ENCODE measurements at regions not wholly inside any gene's neighbourhood (a gene's known extent, or its start where the extent isn't known, plus 50 kb on each side); places are given as distances from the start of the nearest gene placed in this dataset.

DNA sequence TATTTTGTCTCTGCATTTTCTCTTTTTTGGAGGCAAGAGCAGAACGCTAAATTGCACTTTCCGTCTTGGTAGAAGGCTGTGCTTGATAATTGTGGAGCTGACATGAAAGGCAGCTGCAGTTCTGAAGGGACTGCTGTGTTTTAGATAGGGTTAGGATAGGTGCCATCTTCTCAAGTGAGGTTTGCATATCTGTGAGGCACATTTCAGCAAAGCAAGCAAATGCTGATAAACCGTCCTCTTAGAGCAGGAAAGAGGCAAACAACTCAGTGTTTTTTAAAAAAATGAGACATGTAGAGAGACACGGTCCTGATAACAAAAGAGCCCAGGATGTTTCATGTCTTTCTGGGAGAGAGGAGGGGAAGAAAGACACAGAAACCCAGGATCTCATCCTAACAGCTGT, 217.7 kb downstream of the SOCS6 start:
- DNase-seq (ENCODE audit: low read depth) = no peak

DNA sequence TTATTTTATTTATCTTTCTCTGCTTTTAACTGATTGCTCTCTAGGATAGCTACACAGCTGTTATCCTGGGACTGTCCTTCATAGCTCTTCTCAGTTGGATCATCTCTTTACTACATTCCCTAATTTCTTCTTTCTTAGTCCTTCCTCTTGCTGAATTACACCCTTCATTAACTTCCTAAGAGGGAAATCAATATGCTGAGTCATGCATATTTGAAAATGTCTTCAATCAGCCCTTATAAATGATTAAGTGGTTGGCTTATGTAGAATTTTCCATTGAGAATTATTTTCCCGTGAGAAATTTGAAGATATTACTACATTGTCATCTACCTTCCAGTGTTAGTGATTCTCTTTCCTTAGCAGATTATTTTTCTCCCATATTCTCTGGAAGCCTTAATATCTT, 214.2 kb downstream of the SOCS6 start:
- no peak for DNase-seq (ENCODE audit: low read depth)

DNA sequence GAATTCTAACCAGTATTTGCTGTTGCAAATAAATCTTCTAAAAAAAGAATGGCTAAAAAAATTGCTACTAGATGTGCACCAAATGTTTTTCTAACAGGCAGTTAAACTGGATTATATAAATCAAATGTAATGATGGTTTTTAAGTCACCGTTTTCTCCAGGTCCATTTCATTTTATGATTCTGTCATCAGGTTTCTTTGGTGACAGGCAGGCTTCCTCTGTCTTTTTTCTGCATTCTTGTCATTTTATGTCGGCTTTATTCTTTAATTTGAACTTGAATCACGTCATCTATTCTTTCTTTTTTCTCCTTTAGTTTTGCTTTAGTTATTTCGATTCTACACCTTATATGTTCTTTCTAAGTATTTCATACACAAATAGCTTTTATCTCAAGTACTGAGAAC, 212.5 kb downstream of the SOCS6 start:
- no peak for DNase-seq (ENCODE audit: low read depth)

DNA sequence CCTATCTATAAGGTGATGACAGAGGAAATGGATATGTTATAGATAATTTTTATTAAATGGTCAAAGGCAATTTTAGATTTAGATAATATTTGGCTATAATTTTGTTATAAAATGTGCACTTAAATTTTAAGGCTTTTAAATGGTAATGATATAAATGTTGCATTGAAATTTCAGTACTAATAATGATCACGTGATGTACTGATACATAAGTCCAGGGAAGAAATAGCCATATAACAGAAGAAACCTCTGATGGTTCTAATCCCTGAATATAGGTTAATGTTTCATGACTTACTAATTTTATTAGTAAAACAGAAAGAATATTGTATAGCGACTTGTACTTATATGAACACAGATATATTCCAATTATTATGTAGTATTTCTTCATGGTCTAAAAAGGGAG, 211.9 kb downstream of the SOCS6 start:
- DNase-seq (ENCODE audit: low read depth) = no peak

DNA sequence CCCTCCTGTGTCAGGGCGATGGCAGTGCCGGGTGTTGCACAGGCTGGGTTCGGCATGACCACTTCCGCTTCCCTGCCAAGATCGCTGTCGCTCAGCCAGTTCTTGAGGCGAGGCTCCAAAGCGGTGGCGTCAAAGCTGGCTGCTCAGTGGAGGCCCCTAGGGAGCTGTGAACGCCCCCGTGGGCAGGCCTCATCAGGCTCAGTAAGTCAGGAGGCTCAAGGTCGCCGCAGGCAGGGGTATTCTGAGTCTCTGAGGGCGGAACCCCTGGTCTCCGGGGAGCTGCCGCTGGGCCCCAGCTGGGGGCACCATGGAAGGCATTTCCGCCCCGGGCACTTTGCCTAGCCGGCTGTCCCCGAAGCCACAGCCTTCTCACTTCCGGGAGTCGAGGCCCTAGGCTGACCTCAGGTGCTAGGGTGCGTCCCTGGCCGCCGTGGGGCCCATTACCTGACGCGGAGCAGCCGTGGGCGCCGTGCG, 210.4 kb downstream of the SOCS6 start:
- no peak for DNase-seq (ENCODE audit: low read depth)

DNA sequence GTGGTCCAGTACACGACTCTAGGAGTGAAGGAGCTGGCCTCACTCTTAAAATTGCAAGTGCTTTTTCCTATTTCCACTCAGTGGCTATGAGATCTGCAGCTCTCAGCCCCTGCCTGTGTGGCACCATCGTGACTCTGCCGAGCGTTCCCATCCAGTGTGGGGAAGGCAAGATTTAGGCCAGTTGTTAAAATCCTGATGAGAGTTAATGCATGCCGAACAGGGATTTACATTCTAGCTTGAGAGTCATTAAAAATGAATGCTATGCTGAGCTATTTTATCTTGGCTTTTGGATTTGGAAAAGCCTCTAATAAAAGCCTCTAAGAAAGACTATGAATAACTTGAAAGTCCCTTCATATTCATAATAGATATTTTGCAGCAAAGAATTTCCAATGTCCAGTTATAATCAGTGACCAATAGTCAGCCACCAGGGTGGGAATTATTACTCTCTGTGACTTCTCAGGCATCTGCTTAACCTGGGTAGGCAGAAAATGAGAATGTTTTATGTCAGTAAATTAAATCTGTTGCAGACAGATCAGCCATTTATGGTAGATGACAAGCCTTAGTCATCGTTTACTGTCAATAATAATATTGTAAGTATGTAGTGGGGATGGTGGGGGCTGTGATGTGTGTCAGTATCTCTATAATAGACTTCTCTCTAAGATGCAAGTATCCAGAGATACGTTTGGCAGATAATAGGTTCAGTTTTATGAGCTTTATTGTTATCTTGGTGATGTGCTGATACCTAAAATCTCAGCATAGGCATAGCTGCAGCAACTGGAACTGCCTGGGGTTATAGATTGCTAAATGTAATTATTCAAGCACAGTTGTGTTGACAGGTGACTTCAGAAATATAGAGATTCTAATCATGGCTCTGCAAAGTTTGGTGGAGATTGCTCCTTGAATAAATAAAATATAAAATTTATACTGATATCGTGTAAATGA, 207.8 kb downstream of the SOCS6 start:
- no peak for DNase-seq (ENCODE audit: low read depth)

DNA sequence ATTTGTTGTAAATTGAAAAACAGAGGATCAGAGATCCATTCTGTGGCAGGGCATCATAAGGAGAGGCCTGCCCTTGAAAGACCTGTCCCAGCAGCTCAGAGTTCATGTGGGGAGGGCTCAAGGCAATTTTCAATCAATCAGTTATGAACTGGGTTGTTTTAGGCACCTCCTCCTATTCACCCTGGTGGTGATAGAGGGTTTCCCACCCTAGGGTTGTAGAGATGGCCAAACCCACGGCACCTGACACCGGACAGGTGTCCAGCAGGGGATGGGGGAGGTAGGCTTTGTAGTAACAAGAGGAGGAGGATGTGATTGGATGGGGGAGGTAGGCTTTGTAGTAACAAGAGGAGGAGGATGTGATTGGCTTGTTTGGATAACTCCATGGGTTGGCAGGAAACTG, 205.7 kb downstream of the SOCS6 start:
- no peak for DNase-seq (ENCODE audit: low read depth)

DNA sequence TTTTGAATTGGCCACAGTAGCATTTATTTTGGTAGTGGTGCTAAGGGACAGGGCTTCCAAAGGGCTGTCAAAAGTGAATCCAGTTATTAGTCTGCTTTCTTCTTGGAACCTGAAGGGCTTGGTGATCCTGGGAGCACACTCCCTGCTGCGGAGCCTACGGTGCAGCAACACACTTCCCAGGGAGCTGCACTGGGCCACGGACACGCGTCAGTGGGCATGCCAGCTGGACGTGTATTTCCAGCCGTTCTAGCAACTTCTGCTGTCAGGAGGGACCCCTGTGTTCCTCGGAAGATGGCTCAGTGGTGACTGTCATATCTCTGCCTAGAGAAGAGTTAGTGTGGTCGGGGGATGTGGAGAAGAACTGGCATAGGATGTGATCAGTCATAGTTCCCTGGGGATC, 204.6 kb downstream of the SOCS6 start:
- DNase-seq (ENCODE audit: low read depth) = no peak

DNA sequence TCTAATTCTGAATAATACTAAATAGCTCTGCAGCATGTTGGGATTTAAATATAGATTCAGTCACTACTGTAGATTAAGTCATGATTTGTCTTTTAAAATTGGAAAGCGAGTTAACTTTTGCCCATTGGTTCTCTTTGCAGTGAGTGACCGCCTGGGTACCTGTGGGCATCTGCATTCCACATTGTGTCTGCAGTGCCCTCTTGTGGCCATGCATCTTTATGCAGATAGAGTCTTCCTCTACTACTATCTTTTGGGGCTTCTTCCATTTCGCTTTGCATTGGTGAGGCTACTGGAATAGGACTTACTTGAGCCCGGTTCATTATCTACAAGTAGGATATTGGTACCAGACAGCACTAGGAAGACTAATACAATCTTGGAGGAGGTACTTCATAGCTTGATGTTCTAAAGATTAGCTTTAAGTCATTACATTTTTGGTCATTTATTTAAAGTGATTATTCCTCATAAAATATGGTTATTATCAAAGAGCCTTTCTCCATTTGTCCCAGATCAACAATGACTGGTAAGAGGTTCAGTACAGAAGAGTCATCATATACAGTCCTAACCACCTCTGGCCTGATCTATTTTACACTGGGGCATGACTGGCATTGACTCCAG, 203.0 kb downstream of the SOCS6 start:
- peak; percentile 11 for DNase-seq (ENCODE audit: low read depth)

DNA sequence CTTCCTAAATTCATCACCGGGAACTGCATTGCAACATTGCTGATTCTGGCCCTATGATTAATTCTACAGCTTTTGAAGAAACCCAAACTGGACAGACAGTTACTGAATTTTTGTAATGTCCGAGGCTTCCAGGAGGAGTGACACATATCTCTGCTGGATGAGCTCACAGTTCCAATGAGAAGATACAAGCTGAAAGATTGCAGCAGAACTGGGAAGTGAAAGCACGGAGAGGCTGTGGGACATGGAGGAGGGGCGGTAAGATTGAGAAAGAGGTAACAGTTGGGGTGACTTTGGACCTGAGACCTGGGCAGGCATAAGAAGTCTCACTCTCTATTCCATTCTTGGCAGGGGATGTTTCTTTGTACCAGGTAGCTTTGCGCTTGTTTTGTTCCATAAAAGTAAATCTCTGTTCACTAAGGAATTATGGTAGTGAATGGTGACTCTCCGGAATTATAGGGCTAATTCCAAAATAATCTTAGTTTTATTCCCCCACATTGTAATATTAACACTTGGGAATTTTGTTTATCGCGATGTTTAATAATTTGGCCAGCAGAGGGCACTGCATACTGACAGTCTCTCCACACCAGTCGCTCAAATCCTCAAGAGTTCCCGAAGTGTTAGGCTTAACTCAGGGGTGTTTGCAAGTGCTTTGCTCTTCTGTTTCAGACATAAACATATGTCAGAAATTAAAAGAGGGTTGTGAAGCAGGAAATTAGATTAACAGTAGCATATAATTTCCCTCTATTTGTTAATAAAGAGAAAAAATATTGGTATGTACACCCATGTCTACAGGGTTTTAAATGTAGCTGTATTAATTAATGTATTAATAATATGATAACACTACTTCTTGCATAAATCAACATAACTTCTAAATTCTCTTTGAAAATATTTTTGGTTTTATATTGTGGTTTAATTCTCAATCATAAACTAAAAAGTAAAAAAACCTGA, 201.4 kb downstream of the SOCS6 start:
- peak; percentile 38 for DNase-seq (ENCODE audit: low read depth)

DNA sequence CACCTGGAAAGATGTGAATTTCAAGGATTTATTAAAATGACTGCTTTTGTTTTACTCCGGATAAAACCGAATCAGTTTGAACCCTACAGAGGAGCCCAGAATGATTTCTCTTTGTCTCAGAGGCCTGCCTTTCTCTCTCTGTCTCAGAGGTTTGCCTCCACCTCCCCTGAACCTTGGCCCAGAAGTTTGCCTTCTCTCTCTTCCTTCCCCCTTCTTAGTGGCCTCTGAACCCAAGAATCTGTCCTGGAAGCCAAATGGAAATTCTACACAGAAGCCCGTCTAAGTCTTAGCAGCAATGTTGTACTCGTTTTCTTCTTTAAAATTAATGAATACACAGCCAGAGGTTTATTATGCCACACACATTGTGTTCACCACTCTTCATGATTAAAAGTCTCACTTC, 200.7 kb downstream of the SOCS6 start:
- DNase-seq (ENCODE audit: low read depth) = no peak

DNA sequence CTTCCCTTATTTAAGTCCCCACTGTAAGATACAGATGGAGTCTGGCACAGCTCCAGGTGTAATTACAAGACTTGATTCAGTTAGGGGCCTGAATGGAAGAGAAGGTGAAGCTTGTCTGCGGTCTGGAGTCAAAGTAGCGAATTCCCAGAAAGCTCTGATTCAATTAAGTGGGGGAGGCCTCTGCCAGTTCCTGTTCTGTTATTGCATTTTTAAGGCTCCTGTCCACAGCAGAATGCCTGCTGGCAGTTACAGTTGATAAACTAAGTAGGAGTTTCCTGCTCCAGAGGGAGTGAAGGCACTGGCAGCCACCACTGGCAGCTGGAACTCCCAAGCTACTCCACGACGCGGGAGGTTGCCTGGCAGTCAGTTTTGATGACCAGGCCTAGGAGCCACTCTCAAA, 181.1 kb downstream of the SOCS6 start:
- no peak for DNase-seq (ENCODE audit: low read depth)

DNA sequence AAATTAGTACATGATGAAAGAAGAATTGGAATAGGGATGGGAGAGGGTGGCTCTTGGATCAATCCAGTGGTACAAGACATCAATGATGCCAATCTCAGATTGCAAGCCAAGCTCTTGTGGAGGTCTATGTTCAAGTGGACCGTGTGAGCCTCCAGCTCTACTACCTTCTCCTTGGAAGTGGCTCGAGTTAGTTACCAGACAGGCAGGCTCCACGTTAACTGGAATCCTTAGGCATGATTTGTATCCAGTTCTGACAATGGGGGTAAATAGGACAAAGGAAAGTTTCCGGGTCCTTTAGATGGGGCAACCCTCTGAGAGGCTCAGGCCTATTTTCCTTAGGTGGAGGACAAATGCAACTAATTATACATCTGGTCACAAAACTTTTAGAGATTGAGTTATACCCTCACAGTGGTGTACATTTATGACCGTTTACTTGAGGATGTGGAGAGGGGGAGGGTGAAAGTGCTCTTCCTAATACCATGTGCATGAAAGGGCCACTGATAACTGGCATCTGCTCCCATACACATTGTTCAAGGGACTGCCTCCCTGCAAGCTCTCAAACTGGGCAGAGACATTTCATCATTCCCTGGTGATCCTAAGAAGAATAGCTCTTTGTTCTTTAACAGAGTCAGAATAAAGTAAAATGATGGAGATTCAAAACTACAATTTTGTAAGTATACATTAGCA, 180.2 kb downstream of the SOCS6 start:
- DNase-seq (ENCODE audit: low read depth) = no peak

DNA sequence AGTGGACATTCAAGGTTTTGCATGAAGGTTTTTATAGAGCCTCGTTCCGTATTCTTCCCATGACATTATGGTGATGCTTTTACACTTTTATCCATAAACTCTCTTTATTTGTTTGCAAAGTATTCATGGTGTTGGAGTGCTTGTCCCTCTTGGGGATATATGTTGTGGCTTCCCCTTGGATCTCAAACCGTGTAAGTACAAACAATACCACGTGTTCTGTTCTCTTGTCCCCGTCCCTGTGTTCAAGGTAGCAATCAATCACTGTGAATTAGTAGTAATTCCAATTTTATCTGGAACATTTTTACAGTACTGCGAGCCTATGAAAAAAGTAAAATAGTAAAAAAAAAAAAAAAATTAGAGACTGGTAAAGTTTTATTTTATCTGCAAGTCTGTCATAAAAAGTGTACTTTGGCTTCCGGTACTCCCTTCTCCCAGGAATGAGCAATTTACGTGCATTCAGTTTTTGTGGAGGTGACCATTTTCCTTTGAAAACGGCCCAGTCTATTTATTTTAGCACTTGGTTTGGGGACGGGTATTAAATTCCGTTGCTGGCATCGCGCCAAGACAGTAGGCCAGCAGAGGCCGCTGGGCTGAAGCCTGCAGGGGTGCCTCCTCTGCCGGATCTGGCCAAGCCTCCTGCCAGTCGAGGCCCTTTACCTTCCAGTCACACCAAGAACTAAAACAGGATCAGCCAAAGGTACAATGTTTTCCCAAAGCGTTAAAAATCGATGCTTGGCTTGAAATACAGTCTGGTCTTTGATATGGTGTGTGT, 175.7 kb downstream of the SOCS6 start:
- DNase-seq (ENCODE audit: low read depth) = no peak

DNA sequence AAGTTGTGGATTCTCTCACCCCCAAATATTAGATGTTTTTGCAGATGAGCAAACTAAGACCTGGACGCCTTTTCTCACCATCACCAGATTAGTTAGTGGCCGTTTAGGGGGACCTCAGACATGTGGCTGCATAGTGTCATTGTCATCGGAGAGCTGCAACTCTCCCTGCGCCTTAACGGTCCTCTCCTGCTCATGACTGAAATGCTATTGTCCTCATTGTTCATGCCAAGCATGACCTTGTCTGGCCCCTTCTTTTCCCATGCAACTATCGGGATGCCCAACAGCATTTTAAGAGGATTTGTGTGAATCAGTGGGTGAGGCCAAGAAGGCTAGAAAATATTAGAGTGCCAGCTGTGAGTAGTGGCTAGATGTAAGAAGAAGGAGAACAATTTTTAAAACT, 174.2 kb downstream of the SOCS6 start:
- no peak for DNase-seq (ENCODE audit: low read depth)

DNA sequence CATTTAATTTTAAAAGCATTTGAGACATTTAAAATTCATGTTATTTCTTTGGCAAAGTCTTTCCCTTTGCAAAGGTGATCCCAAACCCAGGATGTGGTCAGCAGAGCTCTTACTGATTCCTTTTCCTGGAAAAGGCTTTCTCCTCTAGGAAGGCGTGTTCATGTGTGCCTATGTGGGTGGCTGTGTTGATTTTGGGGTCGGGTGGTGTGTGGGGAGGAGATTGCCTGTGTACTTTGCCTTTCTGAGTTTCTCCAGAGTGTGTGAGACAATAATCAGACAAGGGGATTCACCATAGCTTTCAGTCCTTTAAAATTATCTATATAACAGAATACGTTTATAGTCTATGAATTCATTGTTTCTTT, 173.2 kb downstream of the SOCS6 start:
- no peak for DNase-seq (ENCODE audit: low read depth)

DNA sequence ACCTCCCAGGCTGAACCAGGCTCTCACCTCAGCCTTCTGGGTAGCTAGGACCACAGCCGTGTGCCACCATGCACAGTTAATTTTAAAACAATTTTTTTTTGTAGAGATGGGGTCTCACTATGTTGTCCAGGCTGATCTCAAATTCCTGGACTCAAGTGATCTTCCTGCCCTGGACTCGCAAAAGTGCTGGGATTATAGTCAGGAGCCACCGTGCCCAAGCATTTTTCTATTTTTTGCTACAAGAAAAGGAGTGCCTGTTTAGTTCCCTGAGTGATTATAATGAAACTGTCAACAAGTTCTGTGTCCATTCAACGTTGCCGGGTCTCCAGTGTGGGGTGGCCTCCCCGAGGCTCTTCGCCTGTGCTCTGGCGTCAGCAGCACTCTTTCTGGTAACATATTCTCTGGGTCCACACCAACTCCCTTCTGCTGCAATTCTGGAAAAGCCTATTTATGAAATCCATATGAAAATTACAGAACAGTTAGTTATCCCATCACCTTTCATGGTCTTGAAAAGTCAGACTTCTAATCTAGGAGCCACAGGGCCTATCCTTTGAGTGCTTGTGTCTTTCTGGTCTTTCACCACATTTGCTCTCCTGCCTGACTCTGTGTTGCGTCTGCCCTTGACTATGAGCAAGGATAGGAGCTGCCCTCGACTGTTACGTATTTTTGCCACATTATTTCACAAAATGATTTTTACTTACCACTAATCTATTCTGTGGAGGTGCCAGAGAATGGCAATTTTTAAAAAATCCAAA, 172.7 kb downstream of the SOCS6 start:
- DNase-seq (ENCODE audit: low read depth) = no peak

DNA sequence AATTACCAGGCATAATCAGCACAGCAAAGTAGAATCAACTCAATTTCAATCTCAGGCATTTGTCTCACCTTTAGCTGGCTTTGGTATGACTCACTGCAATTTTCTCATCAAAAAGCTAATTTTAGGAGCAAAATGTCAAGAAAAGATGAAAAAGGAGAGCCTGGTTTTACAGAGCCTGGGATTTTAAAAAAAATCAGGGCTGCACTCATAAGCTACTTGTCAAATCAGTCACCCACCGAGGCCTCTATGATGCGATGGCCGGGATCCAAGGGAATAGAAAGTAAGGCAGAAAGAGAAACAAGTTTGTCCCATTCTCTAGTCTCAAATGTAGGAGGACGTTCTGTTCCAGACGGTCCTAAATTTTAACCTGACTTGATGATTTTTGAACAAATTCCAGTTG, 170.9 kb downstream of the SOCS6 start:
- DNase-seq (ENCODE audit: low read depth) = no peak

DNA sequence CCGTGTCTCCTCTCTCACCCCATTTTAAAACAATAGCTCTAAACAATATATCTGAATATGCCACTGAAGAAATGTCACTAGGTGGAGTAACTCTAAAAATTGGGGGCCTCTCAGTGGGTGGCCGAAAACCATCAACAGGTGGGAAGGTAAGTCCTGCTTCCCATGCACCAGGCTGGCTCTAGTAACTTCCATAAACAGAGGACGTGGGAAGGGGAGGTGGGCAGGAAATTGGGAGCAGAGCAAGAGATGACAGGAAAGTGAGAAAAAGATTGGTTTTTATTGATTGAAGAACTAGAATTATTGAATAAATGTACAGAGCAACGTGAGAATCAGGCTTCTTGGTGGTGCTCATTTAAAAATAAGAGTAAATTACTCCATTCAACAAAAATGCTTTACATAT, 170.4 kb downstream of the SOCS6 start:
- DNase-seq (ENCODE audit: low read depth) = no peak

DNA sequence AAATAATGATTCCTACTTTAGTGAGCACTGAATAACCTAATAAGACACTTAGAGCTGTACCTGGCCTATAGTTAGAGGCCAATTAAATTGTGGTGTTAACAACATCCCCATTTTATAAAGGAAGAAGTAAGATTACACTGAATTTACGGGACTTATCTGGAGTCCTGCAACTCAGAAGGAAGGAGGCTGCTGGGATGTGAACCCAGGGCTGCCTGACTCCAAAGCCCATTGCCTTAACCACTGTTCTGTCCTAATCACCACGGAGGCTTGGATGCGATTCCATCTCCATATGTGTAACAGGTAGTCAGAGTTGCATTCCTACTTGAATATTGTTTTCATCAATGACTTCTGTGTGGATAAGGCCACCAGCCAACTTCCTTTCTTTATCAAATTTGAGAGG, 168.9 kb downstream of the SOCS6 start:
- no peak for DNase-seq (ENCODE audit: low read depth)

Data from HS-5 (cell line).